ENCODE measurements at regions not wholly inside any gene's neighbourhood (a gene's known extent, or its start where the extent isn't known, plus 50 kb on each side); places are given as distances from the start of the nearest gene placed in this dataset.

GRCh38 chr2:37549598-37549997 lies 121.8 kb downstream of the CDC42EP3 start:
- H3K9me3 ChIP-seq (ENCODE audit: control insufficient read depth in 1 of 2, low read length in 2 of 2), result no peaks in the 10 kb centered on the region
- no peak overlapping the region for H3K4me3 ChIP-seq (ENCODE audit: low read depth in 1 of 2, low read length in 2 of 2)
- no peaks in the 10 kb centered on the region for H3K4me1 ChIP-seq (ENCODE audit: control insufficient read depth in 1 of 2, insufficient read depth in 2 of 2, low read length in 2 of 2)
- H3K36me3 ChIP-seq (ENCODE audit: control insufficient read depth in 1 of 2, insufficient read depth in 2 of 2, low read length in 2 of 2), result no peaks in the 10 kb centered on the region
- no peak overlapping the region for H3K27ac ChIP-seq (ENCODE audit: low read length)
- no peaks in the 10 kb centered on the region for H3K27me3 ChIP-seq (ENCODE audit: low read depth, low read length)

GRCh38 chr2:37550190-37550589 lies 121.3 kb downstream of the CDC42EP3 start:
- no peak overlapping the region for H3K4me3 ChIP-seq (ENCODE audit: low read depth in 1 of 2, low read length in 2 of 2)
- no peaks in the 10 kb centered on the region for H3K9me3 ChIP-seq (ENCODE audit: control insufficient read depth in 1 of 2, low read length in 2 of 2)
- H3K27ac ChIP-seq (ENCODE audit: low read length), result no peak overlapping the region
- H3K4me1 ChIP-seq (ENCODE audit: control insufficient read depth in 1 of 2, insufficient read depth in 2 of 2, low read length in 2 of 2), result no peaks in the 10 kb centered on the region
- no peaks in the 10 kb centered on the region for H3K36me3 ChIP-seq (ENCODE audit: control insufficient read depth in 1 of 2, insufficient read depth in 2 of 2, low read length in 2 of 2)
- H3K27me3 ChIP-seq (ENCODE audit: low read depth, low read length), result no peaks in the 10 kb centered on the region

GRCh38 chr2:37551783-37552182 lies 119.7 kb downstream of the CDC42EP3 start:
- no peaks in the 10 kb centered on the region for H3K27me3 ChIP-seq (ENCODE audit: low read depth, low read length)
- no peak overlapping the region for H3K4me3 ChIP-seq (ENCODE audit: low read depth in 1 of 2, low read length in 2 of 2)
- H3K9me3 ChIP-seq (ENCODE audit: control insufficient read depth in 1 of 2, low read length in 2 of 2), result no peaks in the 10 kb centered on the region
- H3K36me3 ChIP-seq (ENCODE audit: control insufficient read depth in 1 of 2, insufficient read depth in 2 of 2, low read length in 2 of 2), result no peaks in the 10 kb centered on the region
- no peak overlapping the region for H3K27ac ChIP-seq (ENCODE audit: low read length)
- no peaks in the 10 kb centered on the region for H3K4me1 ChIP-seq (ENCODE audit: control insufficient read depth in 1 of 2, insufficient read depth in 2 of 2, low read length in 2 of 2)

GRCh38 chr2:37552339-37552738 lies 119.1 kb downstream of the CDC42EP3 start:
- Histone ChIP-seq H3K27me3 (ENCODE audit: low read depth, low read length) (no peaks in the 10 kb centered on the region), H3K27ac (ENCODE audit: low read length) (no peak overlapping the region), H3K4me1 (ENCODE audit: control insufficient read depth in 1 of 2, insufficient read depth in 2 of 2, low read length in 2 of 2) (no peaks in the 10 kb centered on the region), H3K36me3 (ENCODE audit: control insufficient read depth in 1 of 2, insufficient read depth in 2 of 2, low read length in 2 of 2) (no peaks in the 10 kb centered on the region), H3K4me3 (ENCODE audit: low read depth in 1 of 2, low read length in 2 of 2) (no peak overlapping the region), H3K9me3 (ENCODE audit: control insufficient read depth in 1 of 2, low read length in 2 of 2) (no peaks in the 10 kb centered on the region)

GRCh38 chr2:37553411-37554154 lies 117.9 kb downstream of the CDC42EP3 start:
- no peak overlapping the region for H3K4me3 ChIP-seq (ENCODE audit: low read depth in 1 of 2, low read length in 2 of 2)
- H3K4me1 ChIP-seq (ENCODE audit: control insufficient read depth in 1 of 2, insufficient read depth in 2 of 2, low read length in 2 of 2), result no peaks in the 10 kb centered on the region
- H3K27ac ChIP-seq (ENCODE audit: low read length), result no peak overlapping the region

GRCh38 chr2:37554155-37554510 lies 117.3 kb downstream of the CDC42EP3 start:
- Histone ChIP-seq H3K27me3 (ENCODE audit: low read depth, low read length) (no peaks in the 10 kb centered on the region), H3K27ac (ENCODE audit: low read length) (no peak overlapping the region)

More at GRCh38 chr2:37553411-37554154, 117.9 kb downstream of the CDC42EP3 start:
- Histone ChIP-seq H3K9me3 (ENCODE audit: control insufficient read depth in 1 of 2, low read length in 2 of 2) (no peaks in the 10 kb centered on the region), H3K27me3 (ENCODE audit: low read depth, low read length) (no peaks in the 10 kb centered on the region), H3K36me3 (ENCODE audit: control insufficient read depth in 1 of 2, insufficient read depth in 2 of 2, low read length in 2 of 2) (no peaks in the 10 kb centered on the region)

GRCh38 chr2:37554687-37555086 lies 116.8 kb downstream of the CDC42EP3 start:
- H3K4me1 ChIP-seq (ENCODE audit: control insufficient read depth in 1 of 2, insufficient read depth in 2 of 2, low read length in 2 of 2), result no peaks in the 10 kb centered on the region
- H3K27me3 ChIP-seq (ENCODE audit: low read depth, low read length), result no peaks in the 10 kb centered on the region
- H3K4me3 ChIP-seq (ENCODE audit: low read depth in 1 of 2, low read length in 2 of 2), result no peak overlapping the region
- H3K9me3 ChIP-seq (ENCODE audit: control insufficient read depth in 1 of 2, low read length in 2 of 2), result no peaks in the 10 kb centered on the region
- no peaks in the 10 kb centered on the region for H3K36me3 ChIP-seq (ENCODE audit: control insufficient read depth in 1 of 2, insufficient read depth in 2 of 2, low read length in 2 of 2)
- no peak overlapping the region for H3K27ac ChIP-seq (ENCODE audit: low read length)

More at GRCh38 chr2:37554155-37554510, 117.3 kb downstream of the CDC42EP3 start:
- Histone ChIP-seq H3K4me1 (ENCODE audit: control insufficient read depth in 1 of 2, insufficient read depth in 2 of 2, low read length in 2 of 2) (no peaks in the 10 kb centered on the region), H3K4me3 (ENCODE audit: low read depth in 1 of 2, low read length in 2 of 2) (no peak overlapping the region), H3K36me3 (ENCODE audit: control insufficient read depth in 1 of 2, insufficient read depth in 2 of 2, low read length in 2 of 2) (no peaks in the 10 kb centered on the region), H3K9me3 (ENCODE audit: control insufficient read depth in 1 of 2, low read length in 2 of 2) (no peaks in the 10 kb centered on the region)

- Histone ChIP-seq H3K27ac (ENCODE audit: low read length) (no peak overlapping the region), H3K27me3 (ENCODE audit: low read depth, low read length) (no peaks in the 10 kb centered on the region), H3K4me3 (ENCODE audit: low read depth in 1 of 2, low read length in 2 of 2) (no peak overlapping the region)
These were observed 116.0 kb downstream of the CDC42EP3 start for GRCh38 chr2:37555457-37555856.

DNA sequence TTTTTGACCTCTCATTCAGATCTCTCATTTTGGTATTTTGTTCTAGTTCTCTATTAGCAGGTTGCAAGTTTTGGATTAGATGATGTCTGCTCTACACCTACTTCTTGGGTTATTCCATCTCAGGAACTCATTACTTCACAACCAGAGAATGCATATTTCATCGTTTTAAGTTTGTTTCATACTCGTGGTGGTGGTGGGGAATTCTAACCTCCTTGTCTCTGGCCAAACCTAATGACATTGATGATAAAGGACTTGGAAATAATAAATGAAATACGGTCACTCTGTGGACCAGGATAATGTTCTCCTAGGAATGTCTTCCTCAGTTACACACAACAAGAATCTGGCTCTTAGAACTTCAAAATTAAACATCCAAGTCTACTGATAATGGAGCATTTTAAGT lies 115.2 kb downstream of the CDC42EP3 start:
- no peaks in the 10 kb centered on the region for H3K27me3 ChIP-seq (ENCODE audit: low read depth, low read length)
- no peaks in the 10 kb centered on the region for H3K9me3 ChIP-seq (ENCODE audit: control insufficient read depth in 1 of 2, low read length in 2 of 2)
- H3K4me1 ChIP-seq (ENCODE audit: control insufficient read depth in 1 of 2, insufficient read depth in 2 of 2, low read length in 2 of 2), result no peaks in the 10 kb centered on the region
- H3K36me3 ChIP-seq (ENCODE audit: control insufficient read depth in 1 of 2, insufficient read depth in 2 of 2, low read length in 2 of 2), result no peaks in the 10 kb centered on the region
- H3K4me3 ChIP-seq (ENCODE audit: low read depth in 1 of 2, low read length in 2 of 2), result no peak overlapping the region
- H3K27ac ChIP-seq (ENCODE audit: low read length), result no peak overlapping the region

More at GRCh38 chr2:37555457-37555856, 116.0 kb downstream of the CDC42EP3 start:
- Histone ChIP-seq H3K36me3 (ENCODE audit: control insufficient read depth in 1 of 2, insufficient read depth in 2 of 2, low read length in 2 of 2) (no peaks in the 10 kb centered on the region), H3K4me1 (ENCODE audit: control insufficient read depth in 1 of 2, insufficient read depth in 2 of 2, low read length in 2 of 2) (no peaks in the 10 kb centered on the region), H3K9me3 (ENCODE audit: control insufficient read depth in 1 of 2, low read length in 2 of 2) (no peaks in the 10 kb centered on the region)

DNA sequence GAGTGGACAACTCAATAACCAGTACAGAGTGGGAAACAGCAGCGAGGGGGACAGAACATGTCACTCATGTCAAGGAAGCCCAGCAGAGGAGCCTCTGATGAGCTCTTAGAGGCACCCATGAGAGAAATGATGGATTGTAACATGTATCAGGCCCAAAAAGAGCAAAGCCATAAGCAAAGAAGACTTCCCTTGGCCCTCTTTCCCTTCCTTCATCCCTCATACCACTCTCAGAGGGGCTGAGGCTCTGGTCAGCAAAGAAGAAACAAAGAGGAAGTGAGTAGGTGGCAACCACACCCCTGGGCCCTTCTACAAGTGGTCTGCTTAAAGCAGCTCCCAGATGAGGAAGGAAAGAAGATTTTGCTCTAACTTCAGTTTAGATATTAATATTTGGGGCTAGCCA lies 112.8 kb downstream of the CDC42EP3 start:
- no peaks in the 10 kb centered on the region for H3K9me3 ChIP-seq (ENCODE audit: control insufficient read depth in 1 of 2, low read length in 2 of 2)
- H3K4me3 ChIP-seq (ENCODE audit: low read depth in 1 of 2, low read length in 2 of 2), result no peak overlapping the region
- no peaks in the 10 kb centered on the region for H3K27me3 ChIP-seq (ENCODE audit: low read depth, low read length)
- H3K4me1 ChIP-seq (ENCODE audit: control insufficient read depth in 1 of 2, insufficient read depth in 2 of 2, low read length in 2 of 2), result no peaks in the 10 kb centered on the region
- H3K27ac ChIP-seq (ENCODE audit: low read length), result no peak overlapping the region
- no peaks in the 10 kb centered on the region for H3K36me3 ChIP-seq (ENCODE audit: control insufficient read depth in 1 of 2, insufficient read depth in 2 of 2, low read length in 2 of 2)

DNA sequence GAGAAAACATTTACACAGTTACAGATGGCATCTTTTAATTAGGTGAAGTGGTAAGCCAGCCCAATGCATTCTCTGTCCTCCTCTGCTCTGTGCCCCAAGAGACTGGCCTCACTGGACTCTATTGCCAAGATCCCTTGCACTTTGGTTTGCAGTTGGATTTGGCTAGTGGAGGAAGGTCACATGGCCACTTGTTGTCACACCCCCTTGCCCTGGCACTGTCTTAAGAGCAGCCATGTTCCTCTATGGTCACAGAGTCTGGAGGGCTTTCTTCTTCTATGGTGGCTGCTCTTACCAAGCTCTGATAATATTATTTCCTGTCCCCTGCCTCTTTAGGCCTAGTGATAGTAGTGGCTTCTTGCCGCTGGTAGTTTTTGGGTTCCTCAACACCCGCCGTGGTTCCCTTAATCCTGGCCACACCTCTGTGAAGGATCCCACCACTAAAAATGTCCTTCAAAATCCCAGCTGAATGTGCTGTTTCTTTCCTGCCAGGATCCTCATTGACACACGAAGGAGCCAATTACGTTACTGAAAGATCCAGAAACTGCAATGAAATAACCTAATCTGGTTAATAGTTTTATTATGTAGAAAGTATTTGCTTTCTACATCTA lies 111.1 kb downstream of the CDC42EP3 start:
- no peak overlapping the region for H3K4me3 ChIP-seq (ENCODE audit: low read depth in 1 of 2, low read length in 2 of 2)
- no peak overlapping the region for H3K27ac ChIP-seq (ENCODE audit: low read length)
- no peaks in the 10 kb centered on the region for H3K9me3 ChIP-seq (ENCODE audit: control insufficient read depth in 1 of 2, low read length in 2 of 2)
- no peaks in the 10 kb centered on the region for H3K36me3 ChIP-seq (ENCODE audit: control insufficient read depth in 1 of 2, insufficient read depth in 2 of 2, low read length in 2 of 2)
- no peaks in the 10 kb centered on the region for H3K27me3 ChIP-seq (ENCODE audit: low read depth, low read length)
- no peaks in the 10 kb centered on the region for H3K4me1 ChIP-seq (ENCODE audit: control insufficient read depth in 1 of 2, insufficient read depth in 2 of 2, low read length in 2 of 2)

All from muscle layer of duodenum (tissue), 2 donors.